Esophagus muscularis mucosa (tissue), 3 donors: ENCODE measurements at regions not wholly inside any gene's neighbourhood (a gene's known extent, or its start where the extent isn't known, plus 50 kb on each side); places are given as distances from the start of the nearest gene placed in this dataset.

Experiments used
- EP300 ChIP-seq: sonication (generic); formaldehyde crosslinking; IDR thresholded peaks from one replicate; pipeline ENCODE4 v1.6.1; 2017; ENCODE audit warnings: antibody characterized with exemption
- TF ChIP-seq, protein P1 (sequence below), 3 experiments: fragments of 200-600 bp in 2 of 3; fragments of 450-650 bp in 1 of 3; sonication (generic) in 2 of 3; IDR thresholded peaks; one replicate each; pipeline ENCODE4 v1.5.1; 2017 to 2019; ENCODE audit warnings: antibody characterized with exemption in 3 of 3, mild to moderate bottlenecking in 2 of 3, moderate library complexity in 1 of 3

DNA sequence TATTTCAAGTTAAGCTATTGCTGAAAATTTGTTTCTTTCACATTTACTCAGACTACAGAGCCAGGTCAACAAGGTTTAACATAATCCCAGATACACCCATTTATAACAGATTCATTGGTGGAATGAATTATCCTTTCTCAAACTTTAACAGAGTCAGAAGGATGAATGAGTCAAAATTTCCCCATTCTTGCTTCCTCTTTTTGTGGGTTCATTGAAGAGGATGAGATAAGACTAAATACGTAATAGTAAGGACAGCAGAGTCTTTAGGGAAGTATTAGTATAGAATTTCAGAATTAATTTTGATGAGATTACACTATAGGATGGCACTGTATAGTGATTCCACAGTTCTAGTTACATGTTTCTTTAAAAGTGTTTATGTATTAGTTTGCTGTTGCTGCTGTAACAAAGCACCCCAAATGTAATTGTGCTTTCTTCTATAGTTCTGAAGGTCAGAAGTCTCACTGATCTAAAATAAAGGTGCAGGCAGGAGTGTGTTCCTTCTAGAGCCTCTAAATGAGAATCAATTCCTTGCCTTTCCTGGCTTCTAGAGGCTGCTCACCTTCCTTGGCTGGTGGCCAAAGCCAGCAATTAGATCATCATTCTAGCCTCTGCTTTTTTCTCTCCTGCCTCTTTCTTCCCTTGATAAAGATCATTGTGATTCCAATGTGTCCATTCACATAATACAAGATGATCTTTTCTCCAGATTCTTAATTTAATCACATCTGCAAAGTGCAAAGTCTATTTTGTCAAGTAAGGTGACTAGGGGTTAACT, 309.3 kb upstream of the PIK3C3 start:
- TF ChIP-seq, protein P1, sequence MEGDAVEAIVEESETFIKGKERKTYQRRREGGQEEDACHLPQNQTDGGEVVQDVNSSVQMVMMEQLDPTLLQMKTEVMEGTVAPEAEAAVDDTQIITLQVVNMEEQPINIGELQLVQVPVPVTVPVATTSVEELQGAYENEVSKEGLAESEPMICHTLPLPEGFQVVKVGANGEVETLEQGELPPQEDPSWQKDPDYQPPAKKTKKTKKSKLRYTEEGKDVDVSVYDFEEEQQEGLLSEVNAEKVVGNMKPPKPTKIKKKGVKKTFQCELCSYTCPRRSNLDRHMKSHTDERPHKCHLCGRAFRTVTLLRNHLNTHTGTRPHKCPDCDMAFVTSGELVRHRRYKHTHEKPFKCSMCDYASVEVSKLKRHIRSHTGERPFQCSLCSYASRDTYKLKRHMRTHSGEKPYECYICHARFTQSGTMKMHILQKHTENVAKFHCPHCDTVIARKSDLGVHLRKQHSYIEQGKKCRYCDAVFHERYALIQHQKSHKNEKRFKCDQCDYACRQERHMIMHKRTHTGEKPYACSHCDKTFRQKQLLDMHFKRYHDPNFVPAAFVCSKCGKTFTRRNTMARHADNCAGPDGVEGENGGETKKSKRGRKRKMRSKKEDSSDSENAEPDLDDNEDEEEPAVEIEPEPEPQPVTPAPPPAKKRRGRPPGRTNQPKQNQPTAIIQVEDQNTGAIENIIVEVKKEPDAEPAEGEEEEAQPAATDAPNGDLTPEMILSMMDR (IDR thresholded peaks at IDR 0.05), result no peak
- no peak for TF ChIP-seq EP300
